Right kidney (tissue), 1 donor: ENCODE measurements at regions not wholly inside any gene's neighbourhood (a gene's known extent, or its start where the extent isn't known, plus 50 kb on each side); places are given as distances from the start of the nearest gene placed in this dataset.

Experiments used
- DNase-seq: peaks from one replicate; pipeline ENCODE4 v3.0.0-alpha.2; 2016

GRCh38 chr2:238655974-238656722, 191.7 kb upstream of the TWIST2 start:
- no peak for DNase-seq

GRCh38 chr2:238657132-238658053, 190.5 kb upstream of the TWIST2 start:
- DNase-seq, result no peak

GRCh38 chr2:238658054-238658407, 189.9 kb upstream of the TWIST2 start:
- no peak for DNase-seq

- no peak for DNase-seq
Measured at GRCh38 chr2:238658820-238659219, 189.1 kb upstream of the TWIST2 start.

- no peak for DNase-seq
Measured at GRCh38 chr2:238659231-238659630, 188.7 kb upstream of the TWIST2 start.

- DNase-seq, result no peak
Measured at GRCh38 chr2:238663586-238663985, 184.3 kb upstream of the TWIST2 start.

- no peak for DNase-seq
Measured at GRCh38 chr2:238665919-238666318, 182.0 kb upstream of the TWIST2 start.

GRCh38 chr2:238666543-238666942, 181.3 kb upstream of the TWIST2 start:
- no peak for DNase-seq

GRCh38 chr2:238667008-238667407, 180.9 kb upstream of the TWIST2 start:
- no peak for DNase-seq

- no peak for DNase-seq
Measured at GRCh38 chr2:238667639-238668038, 180.2 kb upstream of the TWIST2 start.

GRCh38 chr2:238668426-238668825, 179.5 kb upstream of the TWIST2 start:
- DNase-seq, result no peak

GRCh38 chr2:238669046-238669445, 178.8 kb upstream of the TWIST2 start:
- DNase-seq, result no peak

GRCh38 chr2:238669581-238670080, 178.3 kb upstream of the TWIST2 start:
- DNase-seq, result no peak

- no peak for DNase-seq
Measured at GRCh38 chr2:238670111-238670585, 177.7 kb upstream of the TWIST2 start.

- DNase-seq, result no peak
Measured at GRCh38 chr2:238682536-238682935, 165.3 kb upstream of the TWIST2 start.

- no peak for DNase-seq
Measured at GRCh38 chr2:238684362-238685326, 163.2 kb upstream of the TWIST2 start.

GRCh38 chr2:238685327-238685709, 162.6 kb upstream of the TWIST2 start:
- DNase-seq, result no peak

- no peak for DNase-seq
Measured at GRCh38 chr2:238685713-238686112, 162.2 kb upstream of the TWIST2 start.

GRCh38 chr2:238686223-238686622, 161.7 kb upstream of the TWIST2 start:
- DNase-seq, result no peak

- DNase-seq, result no peak
Measured at GRCh38 chr2:238688193-238689153, 159.4 kb upstream of the TWIST2 start.

GRCh38 chr2:238689331-238689730, 158.6 kb upstream of the TWIST2 start:
- DNase-seq, result no peak
